PC-3 (cell line): ENCODE measurements at regions not wholly inside any gene's neighbourhood (a gene's known extent, or its start where the extent isn't known, plus 50 kb on each side); places are given as distances from the start of the nearest gene placed in this dataset.

Source experiments
- CTCF ChIP-seq: fragments of 300-600 bp; sonication (generic); conservative IDR thresholded peaks from 2 replicates; pipeline ENCODE4 v1.5.1; 2017; ENCODE audit warnings: antibody characterized with exemption, low read depth, mild to moderate bottlenecking, low read length
- EZH2 ChIP-seq: fragments of 300-600 bp; sonication (generic); IDR thresholded peaks from one replicate; pipeline ENCODE4 v1.6.1; 2017; ENCODE audit warnings: antibody characterized with exemption, mild to moderate bottlenecking, low read length; ENCODE audit not compliant: unreplicated experiment
- EZH2phosphoT487 ChIP-seq: fragments of 300-600 bp; sonication (generic); IDR thresholded peaks from 2 replicates; pipeline ENCODE4 v1.6.1; 2018; ENCODE audit warnings: mild to moderate bottlenecking, antibody characterized with exemption, low read length, borderline replicate concordance

- TF ChIP-seq CTCF: no peak
- TF ChIP-seq EZH2: no peak
- no peak for TF ChIP-seq EZH2phosphoT487
Observed at GRCh38 chrX:45755703-45756102, 555.0 kb upstream of the DIPK2B start.
